SK-N-SH treated with all-trans-retinoic acid at 6 μM for 48 hours (cell line): ENCODE measurements at regions not wholly inside any gene's neighbourhood (a gene's known extent, or its start where the extent isn't known, plus 50 kb on each side); places are given as distances from the start of the nearest gene placed in this dataset.

Source experiments
- ARNTL ChIP-seq: fragments of 450-650 bp; formaldehyde crosslinking; IDR thresholded peaks from 2 replicates; pipeline ENCODE4 v1.5.0; 2020; ENCODE audit warnings: low read depth, mild to moderate bottlenecking, moderate library complexity, borderline replicate concordance
- BACH2 ChIP-seq: fragments of 250-450 bp; sonication (Bioruptor Pico); IDR thresholded peaks from 2 replicates; pipeline ENCODE4 v1.9.0; 2021; ENCODE audit warnings: mild to moderate bottlenecking, borderline replicate concordance
- CSDC2 ChIP-seq: fragments of 250-450 bp; sonication (Bioruptor Pico); IDR thresholded peaks from 2 replicates; pipeline ENCODE4 v1.5.0; 2020; ENCODE audit warnings: mild to moderate bottlenecking, moderate library complexity
- PPARA ChIP-seq: fragments of 250-450 bp; sonication (Bioruptor Pico); IDR thresholded peaks from 2 replicates; pipeline ENCODE4 v1.5.0; 2020; ENCODE audit warnings: mild to moderate bottlenecking, borderline replicate concordance
- RARB ChIP-seq: fragments of 250-450 bp; sonication (Bioruptor Pico); IDR thresholded peaks from 2 replicates; pipeline ENCODE4 v1.8.0; 2021; ENCODE audit warnings: mild to moderate bottlenecking, moderate library complexity
- TCF4 ChIP-seq: fragments of 250-450 bp; sonication (Bioruptor Pico); IDR thresholded peaks from 2 replicates; pipeline ENCODE4 v1.8.0; 2021; ENCODE audit warnings: mild to moderate bottlenecking, moderate library complexity, borderline replicate concordance
- ZC3H10 ChIP-seq: fragments of 250-450 bp; sonication (Bioruptor Pico); IDR thresholded peaks from 2 replicates; pipeline ENCODE4 v1.5.1; 2021; ENCODE audit warnings: mild to moderate bottlenecking, moderate library complexity
- ZFP3 ChIP-seq: fragments of 250-450 bp; sonication (Bioruptor Pico); IDR thresholded peaks from 2 replicates; pipeline ENCODE4 v1.5.0; 2020; ENCODE audit warnings: mild to moderate bottlenecking, moderate library complexity
- ZFP30 ChIP-seq: fragments of 450-650 bp; formaldehyde crosslinking; IDR thresholded peaks from 2 replicates; pipeline ENCODE4 v1.5.0; 2022; ENCODE audit warnings: mild to moderate bottlenecking, moderate library complexity
- ZNF565 ChIP-seq: fragments of 450-650 bp; formaldehyde crosslinking; conservative IDR thresholded peaks from 2 replicates; pipeline ENCODE4 v1.5.0; 2020; ENCODE audit warnings: low read depth, mild to moderate bottlenecking, moderate library complexity
- TF ChIP-seq, protein P1 (sequence below): fragments of 250-450 bp; sonication (Bioruptor Pico); IDR thresholded peaks from 2 replicates; pipeline ENCODE4 v1.5.1; 2020; ENCODE audit warnings: low read depth, mild to moderate bottlenecking, moderate library complexity
- TF ChIP-seq, protein P2 (sequence below): fragments of 250-450 bp; sonication (Bioruptor Pico); IDR thresholded peaks from 2 replicates; pipeline ENCODE4 v1.5.1; 2021; ENCODE audit warnings: mild to moderate bottlenecking, moderate library complexity
- TF ChIP-seq, protein P3 (sequence below): fragments of 250-450 bp; sonication (Bioruptor Pico); IDR thresholded peaks from 2 replicates; pipeline ENCODE4 v1.8.0; 2021; ENCODE audit warnings: low read depth, mild to moderate bottlenecking, moderate library complexity, borderline replicate concordance
- TF ChIP-seq, protein P4 (sequence below): fragments of 250-450 bp; sonication (Bioruptor Pico); IDR thresholded peaks from 2 replicates; pipeline ENCODE4 v1.8.0; 2020; ENCODE audit warnings: mild to moderate bottlenecking, moderate library complexity, borderline replicate concordance

GRCh38 chr5:62717301-62717933 is 138.8 kb downstream of the LRRC70 start:
- TF ChIP-seq RARB (CRISPR knock-in tag) (no peak), ARNTL (no peak), ZC3H10 (CRISPR knock-in tag) (no peak), PPARA (CRISPR knock-in tag) (no peak), BACH2 (CRISPR knock-in tag) (no peak), ZFP30 (CRISPR knock-in tag) (no peak), ZFP3 (CRISPR knock-in tag) (no peak), CSDC2 (CRISPR knock-in tag) (no peak), TCF4 (no peak), ZNF565 (CRISPR knock-in tag) (no peak)
- TF ChIP-seq, protein P1, sequence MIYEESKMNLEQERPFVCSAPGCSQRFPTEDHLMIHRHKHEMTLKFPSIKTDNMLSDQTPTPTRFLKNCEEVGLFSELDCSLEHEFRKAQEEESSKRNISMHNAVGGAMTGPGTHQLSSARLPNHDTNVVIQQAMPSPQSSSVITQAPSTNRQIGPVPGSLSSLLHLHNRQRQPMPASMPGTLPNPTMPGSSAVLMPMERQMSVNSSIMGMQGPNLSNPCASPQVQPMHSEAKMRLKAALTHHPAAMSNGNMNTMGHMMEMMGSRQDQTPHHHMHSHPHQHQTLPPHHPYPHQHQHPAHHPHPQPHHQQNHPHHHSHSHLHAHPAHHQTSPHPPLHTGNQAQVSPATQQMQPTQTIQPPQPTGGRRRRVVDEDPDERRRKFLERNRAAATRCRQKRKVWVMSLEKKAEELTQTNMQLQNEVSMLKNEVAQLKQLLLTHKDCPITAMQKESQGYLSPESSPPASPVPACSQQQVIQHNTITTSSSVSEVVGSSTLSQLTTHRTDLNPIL (CRISPR knock-in tag), result no peak
- TF ChIP-seq, protein P2, sequence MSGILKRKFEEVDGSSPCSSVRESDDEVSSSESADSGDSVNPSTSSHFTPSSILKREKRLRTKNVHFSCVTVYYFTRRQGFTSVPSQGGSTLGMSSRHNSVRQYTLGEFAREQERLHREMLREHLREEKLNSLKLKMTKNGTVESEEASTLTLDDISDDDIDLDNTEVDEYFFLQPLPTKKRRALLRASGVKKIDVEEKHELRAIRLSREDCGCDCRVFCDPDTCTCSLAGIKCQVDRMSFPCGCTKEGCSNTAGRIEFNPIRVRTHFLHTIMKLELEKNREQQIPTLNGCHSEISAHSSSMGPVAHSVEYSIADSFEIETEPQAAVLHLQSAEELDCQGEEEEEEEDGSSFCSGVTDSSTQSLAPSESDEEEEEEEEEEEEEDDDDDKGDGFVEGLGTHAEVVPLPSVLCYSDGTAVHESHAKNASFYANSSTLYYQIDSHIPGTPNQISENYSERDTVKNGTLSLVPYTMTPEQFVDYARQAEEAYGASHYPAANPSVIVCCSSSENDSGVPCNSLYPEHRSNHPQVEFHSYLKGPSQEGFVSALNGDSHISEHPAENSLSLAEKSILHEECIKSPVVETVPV, result no peak
- TF ChIP-seq, protein P3, sequence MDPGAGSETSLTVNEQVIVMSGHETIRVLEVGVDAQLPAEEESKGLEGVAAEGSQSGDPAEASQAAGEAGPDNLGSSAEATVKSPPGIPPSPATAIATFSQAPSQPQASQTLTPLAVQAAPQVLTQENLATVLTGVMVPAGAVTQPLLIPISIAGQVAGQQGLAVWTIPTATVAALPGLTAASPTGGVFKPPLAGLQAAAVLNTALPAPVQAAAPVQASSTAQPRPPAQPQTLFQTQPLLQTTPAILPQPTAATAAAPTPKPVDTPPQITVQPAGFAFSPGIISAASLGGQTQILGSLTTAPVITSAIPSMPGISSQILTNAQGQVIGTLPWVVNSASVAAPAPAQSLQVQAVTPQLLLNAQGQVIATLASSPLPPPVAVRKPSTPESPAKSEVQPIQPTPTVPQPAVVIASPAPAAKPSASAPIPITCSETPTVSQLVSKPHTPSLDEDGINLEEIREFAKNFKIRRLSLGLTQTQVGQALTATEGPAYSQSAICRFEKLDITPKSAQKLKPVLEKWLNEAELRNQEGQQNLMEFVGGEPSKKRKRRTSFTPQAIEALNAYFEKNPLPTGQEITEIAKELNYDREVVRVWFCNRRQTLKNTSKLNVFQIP, result no peak
- TF ChIP-seq, protein P4, sequence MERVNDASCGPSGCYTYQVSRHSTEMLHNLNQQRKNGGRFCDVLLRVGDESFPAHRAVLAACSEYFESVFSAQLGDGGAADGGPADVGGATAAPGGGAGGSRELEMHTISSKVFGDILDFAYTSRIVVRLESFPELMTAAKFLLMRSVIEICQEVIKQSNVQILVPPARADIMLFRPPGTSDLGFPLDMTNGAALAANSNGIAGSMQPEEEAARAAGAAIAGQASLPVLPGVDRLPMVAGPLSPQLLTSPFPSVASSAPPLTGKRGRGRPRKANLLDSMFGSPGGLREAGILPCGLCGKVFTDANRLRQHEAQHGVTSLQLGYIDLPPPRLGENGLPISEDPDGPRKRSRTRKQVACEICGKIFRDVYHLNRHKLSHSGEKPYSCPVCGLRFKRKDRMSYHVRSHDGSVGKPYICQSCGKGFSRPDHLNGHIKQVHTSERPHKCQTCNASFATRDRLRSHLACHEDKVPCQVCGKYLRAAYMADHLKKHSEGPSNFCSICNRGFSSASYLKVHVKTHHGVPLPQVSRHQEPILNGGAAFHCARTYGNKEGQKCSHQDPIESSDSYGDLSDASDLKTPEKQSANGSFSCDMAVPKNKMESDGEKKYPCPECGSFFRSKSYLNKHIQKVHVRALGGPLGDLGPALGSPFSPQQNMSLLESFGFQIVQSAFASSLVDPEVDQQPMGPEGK (CRISPR knock-in tag), result no peak
